Stimulated activated CD4-positive, alpha-beta T cell treated with anti-CD3 and anti-CD28 coated beads, Interleukin-12 subunit alpha, Interleukin-12 subunit beta, amount 100 ng/mL, for 4 hours (primary cell): ENCODE measurements at regions not wholly inside any gene's neighbourhood (a gene's known extent, or its start where the extent isn't known, plus 50 kb on each side); places are given as distances from the start of the nearest gene placed in this dataset.
A peak's percentile ranks its signal among the peaks of the same experiment; 100 is the strongest.

ENCODE experiments used
- DNase-seq: peaks from one replicate; pipeline ENCODE4 v3.0.0-alpha.2; 2020

GRCh38 chr1:184221087-184221486 is 165.7 kb upstream of the C1orf21 start:
- DNase-seq: no peak

GRCh38 chr1:184222652-184223052 is 164.2 kb upstream of the C1orf21 start:
- peak; percentile 28 for DNase-seq

- DNase-seq: no peak
Observed at GRCh38 chr1:184223216-184223615, 163.6 kb upstream of the C1orf21 start.

GRCh38 chr1:184225283-184226099 is 161.3 kb upstream of the C1orf21 start:
- DNase-seq: no peak

- DNase-seq: no peak
Observed at GRCh38 chr1:184226100-184226487, 160.7 kb upstream of the C1orf21 start.

- no peak for DNase-seq
Observed at GRCh38 chr1:184228558-184228957, 158.3 kb upstream of the C1orf21 start.

- no peak for DNase-seq
Observed at GRCh38 chr1:184237588-184237987, 149.2 kb upstream of the C1orf21 start.

GRCh38 chr1:184241446-184241845 is 145.4 kb upstream of the C1orf21 start:
- DNase-seq: no peak

GRCh38 chr1:184242507-184242943 is 144.3 kb upstream of the C1orf21 start:
- no peak for DNase-seq

GRCh38 chr1:184244962-184245361 is 141.9 kb upstream of the C1orf21 start:
- DNase-seq: no peak

GRCh38 chr1:184247671-184248070 is 139.2 kb upstream of the C1orf21 start:
- no peak for DNase-seq

GRCh38 chr1:184253921-184254320 is 132.9 kb upstream of the C1orf21 start:
- DNase-seq: no peak

- no peak for DNase-seq
Observed at GRCh38 chr1:184254849-184255248, 132.0 kb upstream of the C1orf21 start.

- DNase-seq: no peak
Observed at GRCh38 chr1:184255560-184255959, 131.3 kb upstream of the C1orf21 start.

- DNase-seq: no peak
Observed at GRCh38 chr1:184257873-184258272, 129.0 kb upstream of the C1orf21 start.

GRCh38 chr1:184258525-184258924 is 128.3 kb upstream of the C1orf21 start:
- DNase-seq: no peak

- DNase-seq: no peak
Observed at GRCh38 chr1:184260382-184260781, 126.4 kb upstream of the C1orf21 start.

GRCh38 chr1:184262109-184262508 is 124.7 kb upstream of the C1orf21 start:
- no peak for DNase-seq

- DNase-seq: no peak
Observed at GRCh38 chr1:184267747-184268146, 119.1 kb upstream of the C1orf21 start.

GRCh38 chr1:184270556-184270955 is 116.3 kb upstream of the C1orf21 start:
- no peak for DNase-seq

- DNase-seq: no peak
Observed at GRCh38 chr1:184272175-184272866, 114.5 kb upstream of the C1orf21 start.

GRCh38 chr1:184276416-184276815 is 110.4 kb upstream of the C1orf21 start:
- no peak for DNase-seq

GRCh38 chr1:184279911-184280458 is 106.8 kb upstream of the C1orf21 start:
- no peak for DNase-seq

GRCh38 chr1:184283999-184284398 is 102.8 kb upstream of the C1orf21 start:
- DNase-seq: no peak
